DOHH2 (cell line): ENCODE measurements at regions not wholly inside any gene's neighbourhood (a gene's known extent, or its start where the extent isn't known, plus 50 kb on each side); places are given as distances from the start of the nearest gene placed in this dataset.

Experiments
- EZH2phosphoT487 ChIP-seq: fragments of 200-600 bp; sonication (generic); IDR thresholded peaks from 2 replicates; pipeline ENCODE4 v1.6.1; 2017; ENCODE audit warnings: borderline replicate concordance, mild to moderate bottlenecking, antibody characterized with exemption, low read length, moderate library complexity, mixed read lengths
- TF ChIP-seq, protein P1 (sequence below): fragments of 200-600 bp; sonication (generic); IDR thresholded peaks from one replicate; pipeline ENCODE4 v1.5.1; 2014; ENCODE audit warnings: antibody characterized with exemption, mild to moderate bottlenecking, low read depth, low read length; ENCODE audit not compliant: poor library complexity, severe bottlenecking

DNA sequence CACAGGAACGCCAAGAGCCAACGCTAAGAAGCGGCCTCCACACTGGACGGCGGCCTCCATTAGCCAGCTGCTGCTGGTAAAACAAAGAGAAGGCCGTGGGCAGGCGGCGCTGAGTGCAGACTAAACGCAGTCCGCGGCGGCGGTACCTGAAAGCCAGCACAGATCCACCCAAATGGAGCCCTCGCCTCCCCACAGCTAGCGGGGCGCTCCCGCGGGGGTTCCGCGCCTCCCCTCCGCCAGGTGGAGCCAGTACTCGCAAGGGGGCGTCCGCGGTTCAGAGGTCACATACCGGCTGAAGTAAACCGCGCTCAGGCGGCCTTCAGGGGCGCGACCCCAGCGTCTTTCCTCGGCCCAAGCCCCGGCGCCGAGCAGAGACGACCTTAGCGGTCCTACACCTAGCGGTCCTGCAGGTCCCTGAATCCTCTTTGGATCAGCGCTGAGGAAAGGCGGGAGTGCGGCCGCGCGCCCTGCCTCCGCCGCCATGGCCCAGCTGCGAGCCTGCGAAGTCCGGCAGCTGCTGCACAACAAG, 293.1 kb upstream of the ERBB4 start:
- TF ChIP-seq, protein P1, sequence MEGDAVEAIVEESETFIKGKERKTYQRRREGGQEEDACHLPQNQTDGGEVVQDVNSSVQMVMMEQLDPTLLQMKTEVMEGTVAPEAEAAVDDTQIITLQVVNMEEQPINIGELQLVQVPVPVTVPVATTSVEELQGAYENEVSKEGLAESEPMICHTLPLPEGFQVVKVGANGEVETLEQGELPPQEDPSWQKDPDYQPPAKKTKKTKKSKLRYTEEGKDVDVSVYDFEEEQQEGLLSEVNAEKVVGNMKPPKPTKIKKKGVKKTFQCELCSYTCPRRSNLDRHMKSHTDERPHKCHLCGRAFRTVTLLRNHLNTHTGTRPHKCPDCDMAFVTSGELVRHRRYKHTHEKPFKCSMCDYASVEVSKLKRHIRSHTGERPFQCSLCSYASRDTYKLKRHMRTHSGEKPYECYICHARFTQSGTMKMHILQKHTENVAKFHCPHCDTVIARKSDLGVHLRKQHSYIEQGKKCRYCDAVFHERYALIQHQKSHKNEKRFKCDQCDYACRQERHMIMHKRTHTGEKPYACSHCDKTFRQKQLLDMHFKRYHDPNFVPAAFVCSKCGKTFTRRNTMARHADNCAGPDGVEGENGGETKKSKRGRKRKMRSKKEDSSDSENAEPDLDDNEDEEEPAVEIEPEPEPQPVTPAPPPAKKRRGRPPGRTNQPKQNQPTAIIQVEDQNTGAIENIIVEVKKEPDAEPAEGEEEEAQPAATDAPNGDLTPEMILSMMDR: no peak
- no peak for TF ChIP-seq EZH2phosphoT487
